HG02623 (cell line): ENCODE measurements at regions not wholly inside any gene's neighbourhood (a gene's known extent, or its start where the extent isn't known, plus 50 kb on each side); places are given as distances from the start of the nearest gene placed in this dataset.

Experiments
- ATAC-seq: cut with Tn5 transposase; IDR thresholded peaks from one replicate; pipeline ENCODE4 v1.9.1; 2021; ENCODE audit warnings: moderate library complexity; ENCODE audit not compliant: unreplicated experiment

- ATAC-seq, result no peak
Measured at GRCh38 chr1:221900678-221901077, 158.8 kb upstream of the DUSP10 start.

- ATAC-seq, result no peak
Measured at GRCh38 chr1:221897321-221897721, 155.4 kb upstream of the DUSP10 start.

DNA sequence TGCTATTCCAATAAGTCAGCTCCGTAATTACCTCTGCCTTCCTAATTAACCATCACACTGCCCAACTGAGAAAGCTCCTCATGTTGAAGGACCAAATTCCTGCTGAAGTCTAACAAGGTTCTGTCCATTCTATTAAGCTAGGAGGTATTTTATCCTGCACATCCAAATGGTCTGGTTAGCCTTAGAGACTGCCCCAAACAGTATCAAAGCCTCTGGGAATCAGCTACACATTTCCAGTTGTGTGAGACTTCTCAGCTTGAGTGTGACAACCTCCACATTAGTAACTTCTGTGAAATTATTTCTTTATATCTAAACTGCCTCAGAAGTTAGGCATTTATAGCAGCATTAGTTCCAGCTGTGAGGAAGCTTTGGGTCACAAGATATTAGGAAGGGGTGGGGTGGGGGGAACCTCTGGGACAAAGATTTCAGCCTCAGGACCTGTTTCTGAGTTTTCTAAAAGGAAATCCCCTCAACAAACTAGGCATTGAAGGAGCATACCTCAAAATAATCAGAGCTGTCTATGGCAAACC is 150.5 kb upstream of the DUSP10 start:
- ATAC-seq, result no peak

DNA sequence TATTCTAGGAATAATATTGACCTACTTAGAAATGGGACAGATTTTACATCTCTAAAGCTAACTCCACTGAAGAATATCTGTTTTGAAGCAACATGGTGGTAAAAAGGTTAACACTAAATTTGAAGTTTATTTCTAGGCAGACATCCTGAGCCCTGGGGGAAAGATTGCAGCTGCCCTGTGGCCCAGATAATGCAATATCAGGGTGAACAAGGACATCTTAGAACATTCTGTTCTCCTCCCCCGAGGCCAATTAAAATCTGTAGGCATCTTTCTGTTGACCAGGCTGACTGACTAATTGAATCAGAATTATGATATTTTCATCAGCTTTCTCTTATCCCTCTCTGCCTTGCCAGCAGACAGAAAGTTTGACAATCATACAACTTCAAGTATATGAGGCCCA is 149.8 kb upstream of the DUSP10 start:
- no peak for ATAC-seq

- no peak for ATAC-seq
Measured at GRCh38 chr1:221888801-221889200, 146.9 kb upstream of the DUSP10 start.

DNA sequence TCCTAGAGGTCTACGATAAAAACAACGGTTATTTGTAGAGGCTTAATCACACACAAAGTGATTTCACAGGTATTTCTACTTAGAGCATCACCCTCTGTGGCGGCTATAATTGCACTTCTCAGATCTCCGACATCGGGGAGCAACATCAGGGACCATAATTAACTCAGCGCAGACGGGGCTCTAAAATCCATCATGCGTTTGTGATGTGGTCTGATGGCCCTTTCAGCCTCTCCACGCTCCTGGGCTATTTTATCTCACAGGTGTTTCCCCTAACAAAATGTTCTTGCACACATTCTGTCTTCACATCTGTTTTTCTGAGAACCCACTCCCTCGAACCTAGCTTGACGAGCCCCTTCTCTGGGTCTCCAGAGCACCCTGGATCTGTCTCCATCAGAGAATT is 146.3 kb upstream of the DUSP10 start:
- no peak for ATAC-seq

- ATAC-seq, result no peak
Measured at GRCh38 chr1:221887758-221888157, 145.9 kb upstream of the DUSP10 start.

DNA sequence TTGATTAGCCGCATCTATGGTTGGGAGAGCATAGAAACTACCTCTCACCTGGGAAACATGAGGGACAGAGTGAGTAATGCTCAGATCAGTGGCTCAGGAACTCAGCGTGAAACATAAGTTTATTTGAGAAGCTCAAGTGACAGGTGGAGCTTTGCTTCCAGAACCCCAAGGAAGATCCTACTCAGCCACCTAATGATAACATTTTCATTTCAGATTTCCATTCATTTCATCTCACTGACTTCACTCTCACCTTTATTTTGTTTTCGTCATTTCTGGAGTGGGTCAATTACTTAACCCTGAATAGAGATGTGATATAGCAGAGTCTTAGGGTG is 145.5 kb upstream of the DUSP10 start:
- no peak for ATAC-seq

GRCh38 chr1:221886743-221887414 is 145.0 kb upstream of the DUSP10 start:
- ATAC-seq, result no peak

DNA sequence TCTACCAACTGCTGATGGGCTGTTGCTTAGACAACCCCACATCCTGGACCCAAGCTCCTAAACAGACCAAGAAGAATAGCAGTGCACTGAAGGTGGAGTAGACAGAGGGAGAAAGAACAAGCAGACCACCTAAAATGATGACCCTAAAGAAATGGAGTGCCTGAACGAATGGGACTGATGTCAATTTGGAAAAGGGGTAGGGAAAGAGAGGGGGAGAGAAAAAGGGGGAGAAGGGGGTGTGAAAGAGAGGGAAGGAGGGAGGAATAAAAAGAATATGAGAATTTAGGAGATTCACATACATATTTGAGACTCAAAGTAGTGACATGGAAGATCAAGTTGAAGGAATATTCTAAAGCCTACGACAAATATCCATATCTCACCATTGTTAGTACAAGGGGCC is 144.4 kb upstream of the DUSP10 start:
- no peak for ATAC-seq

DNA sequence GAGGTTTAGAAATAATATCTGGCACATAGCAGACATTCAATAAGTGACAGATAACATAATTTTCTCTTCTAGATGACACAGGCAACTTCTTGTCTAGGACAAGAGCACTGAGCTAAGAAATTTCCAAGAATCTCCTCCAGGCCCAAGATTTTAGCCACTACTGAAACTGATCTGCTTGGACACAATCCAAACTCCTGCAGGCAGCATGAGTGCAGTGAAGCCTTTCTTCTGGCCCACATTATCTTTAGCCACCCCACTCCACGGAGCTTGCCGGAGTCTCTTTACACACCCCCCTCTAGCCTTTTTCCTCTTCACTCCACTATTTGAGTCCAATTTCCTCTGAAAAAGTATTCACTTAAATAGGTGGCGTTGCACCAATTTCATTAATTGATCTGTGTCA is 142.9 kb upstream of the DUSP10 start:
- no peak for ATAC-seq

- no peak for ATAC-seq
Measured at GRCh38 chr1:221881805-221882581, 140.1 kb upstream of the DUSP10 start.

GRCh38 chr1:221880182-221880581 is 138.3 kb upstream of the DUSP10 start:
- no peak for ATAC-seq

- peak; percentile 83 for ATAC-seq
Measured at GRCh38 chr1:221878134-221878533, 136.2 kb upstream of the DUSP10 start.

GRCh38 chr1:221877311-221877710 is 135.4 kb upstream of the DUSP10 start:
- ATAC-seq, result no peak

GRCh38 chr1:221875004-221875330 is 133.1 kb upstream of the DUSP10 start:
- ATAC-seq, result no peak

DNA sequence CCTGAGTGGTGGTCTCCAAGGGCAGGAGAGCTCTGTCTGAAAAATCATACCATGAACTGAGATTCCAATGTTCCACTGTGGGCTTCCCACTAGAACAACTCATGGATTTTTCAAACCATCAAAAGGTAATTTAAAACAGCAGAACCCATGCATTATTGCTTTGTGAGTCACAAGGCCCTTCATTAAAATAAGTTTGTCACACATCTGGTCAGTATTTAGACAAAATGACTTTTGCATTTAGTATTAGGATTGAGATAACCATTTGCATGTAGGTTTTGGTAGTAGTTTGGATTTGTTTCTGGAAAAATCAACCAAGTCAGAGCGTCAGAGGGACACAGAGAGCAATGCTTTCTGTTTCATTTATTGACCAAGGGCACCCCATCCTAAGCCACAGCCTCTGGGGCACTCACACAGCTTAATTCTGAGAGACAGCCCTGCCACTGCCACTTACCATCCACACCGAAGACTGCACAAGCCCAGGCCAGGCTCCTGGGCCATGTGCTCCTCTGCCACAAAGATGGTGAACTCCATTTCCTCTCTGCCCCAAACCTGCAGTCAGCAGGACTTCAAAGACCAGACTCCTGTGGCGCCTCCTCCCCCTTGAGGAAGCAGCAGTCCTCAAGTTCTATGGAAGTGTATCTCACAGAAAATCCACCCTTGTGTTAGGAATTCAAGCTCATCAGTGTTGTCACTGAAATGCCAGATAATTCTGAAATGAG is 132.6 kb upstream of the DUSP10 start:
- no peak for ATAC-seq

DNA sequence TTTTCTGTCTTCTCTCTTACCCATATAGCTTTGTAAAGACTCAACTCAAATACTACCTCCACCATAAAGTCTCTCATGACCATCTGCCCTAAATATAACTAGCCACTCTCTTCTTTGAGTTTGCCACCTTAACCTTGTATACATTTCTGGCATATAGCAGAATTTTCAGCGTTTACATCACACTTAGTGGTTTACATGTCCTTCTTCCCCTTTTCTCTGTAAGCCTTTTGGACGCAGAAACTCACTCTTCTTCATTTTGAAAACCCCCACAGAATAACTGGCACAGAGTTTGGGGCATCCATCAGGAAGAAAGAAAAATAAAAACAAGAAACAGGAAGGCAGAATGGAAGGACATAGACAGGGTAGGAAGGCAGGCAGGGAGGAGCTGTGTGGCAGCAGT is 131.8 kb upstream of the DUSP10 start:
- no peak for ATAC-seq

DNA sequence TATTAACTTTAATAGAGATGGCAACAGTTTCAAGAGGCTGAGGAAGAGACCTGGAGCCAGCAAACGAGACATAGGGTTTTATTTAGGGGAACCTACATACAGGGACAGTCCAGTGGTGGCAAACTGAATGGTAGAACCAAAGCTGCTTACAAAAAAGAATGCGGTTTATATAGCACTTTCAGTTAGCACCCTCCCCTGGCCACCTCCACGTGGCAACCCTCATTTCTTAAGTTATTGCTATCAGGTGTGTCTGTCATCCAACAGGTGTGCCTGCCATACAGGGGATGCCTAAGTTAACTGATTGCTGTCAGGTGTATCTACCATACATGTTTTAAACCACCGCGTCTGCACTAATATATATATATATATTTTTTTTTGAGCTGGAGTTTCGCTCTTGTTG is 129.2 kb upstream of the DUSP10 start:
- ATAC-seq, result no peak

DNA sequence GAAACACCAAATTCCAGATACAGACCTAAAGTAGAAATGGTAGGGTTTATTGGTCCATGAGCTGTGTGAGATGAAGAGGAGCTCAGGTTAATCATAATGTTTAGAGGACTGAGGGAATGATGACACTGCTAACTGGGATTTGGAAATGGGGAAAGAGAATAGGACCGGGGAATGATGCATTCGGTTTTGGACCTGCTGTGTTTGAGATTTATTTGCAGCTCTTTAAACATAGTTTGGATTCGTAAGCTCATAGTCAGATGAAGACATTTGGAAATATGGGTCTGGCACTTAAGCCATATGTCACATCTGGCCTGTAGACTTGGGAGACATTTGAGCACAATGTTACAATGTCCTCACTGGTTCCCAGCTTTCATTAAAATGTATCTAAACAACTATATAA is 127.9 kb upstream of the DUSP10 start:
- ATAC-seq, result no peak

- ATAC-seq, result no peak
Measured at GRCh38 chr1:221868593-221869303, 126.9 kb upstream of the DUSP10 start.
